Left lung (tissue), 4 donors: ENCODE measurements at regions not wholly inside any gene's neighbourhood (a gene's known extent, or its start where the extent isn't known, plus 50 kb on each side); places are given as distances from the start of the nearest gene placed in this dataset.

Experiments used
- ATAC-seq: fragments of 200-7000 bp; cut with Tn5 transposase; one replicate; pipeline ENCODE4 v1.9.1; 2020; ENCODE audit warnings: moderate library complexity
- DNase-seq, 4 donors: peaks; one replicate each; pipeline ENCODE4 v3.0.0-alpha.2; 2013 to 2020
- H3K27ac ChIP-seq, 2 donors: fragments of 200-600 bp; sonication (generic) in 1 of 2; one replicate each; pipeline versions ENCODE4 v1.5.0 to v1.8.0; 2020 to 2021
- H3K27me3 ChIP-seq, 2 donors: fragments of 200-600 bp; sonication (generic) in 1 of 2; one replicate each; pipeline versions ENCODE4 v1.5.0 to v1.8.0; 2020 to 2021
- H3K36me3 ChIP-seq, 2 donors: fragments of 200-600 bp; sonication (generic) in 1 of 2; one replicate each; pipeline versions ENCODE4 v1.5.0 to v1.8.0; 2020 to 2021
- H3K4me1 ChIP-seq, 2 donors: fragments of 200-600 bp; one replicate each; pipeline ENCODE4 v1.8.0; 2021
- H3K4me3 ChIP-seq, 2 donors: fragments of 200-600 bp; sonication (generic) in 1 of 2; one replicate each; pipeline versions ENCODE4 v1.5.0 to v1.8.0; 2020 to 2021; ENCODE audit warnings: mild to moderate bottlenecking in 1 of 2
- H3K9me3 ChIP-seq, 2 donors: fragments of 200-600 bp; sonication (generic) in 1 of 2; one replicate each; pipeline versions ENCODE4 v1.5.0 to v1.8.0; 2020 to 2021
- CTCF ChIP-seq, 2 donors: fragments of 200-600 bp; sonication (generic) in 1 of 2; IDR thresholded peaks; one replicate each; pipeline versions ENCODE4 v1.5.0 to v1.8.0; 2021; ENCODE audit warnings: antibody characterized with exemption in 2 of 2
- intact Hi-C, 2 donors: fragments of 100-400 bp; cut with DNase I; formaldehyde crosslinking; loops; one replicate each; pipeline versions ENCODE4 v1.11.2 to v1.14.2; 2022
- donor health status: DM: no; HTN: yes; CAD: no.
- donor health status: DM: no; HTN: no; CAD: no.

- TF ChIP-seq CTCF (IDR thresholded peaks at IDR 0.05): no peak
- Histone ChIP-seq H3K4me3 (no peak overlapping the region), H3K27ac (no peak overlapping the region), H3K27me3 (no peaks in the 10 kb centered on the region), H3K4me1 (no peaks in the 10 kb centered on the region), H3K9me3 (peaks cover 0 to 23% of the 10 kb centered on the region in 2 donors), H3K36me3 (no peaks in the 10 kb centered on the region)
- ATAC-seq (no peak), DNase-seq (no peak)
- intact Hi-C loops: no loop called here
Measured at GRCh38 chr4:175414602-175415001, 397.5 kb downstream of the GPM6A start.

- DNase-seq (no peak), ATAC-seq (no peak)
- no peaks in the 10 kb centered on the region for H3K4me1 ChIP-seq
- intact Hi-C loops: no loop called here
- H3K36me3 ChIP-seq: no peaks in the 10 kb centered on the region
- H3K4me3 ChIP-seq: no peak overlapping the region
- peaks cover 0 to 21% of the 10 kb centered on the region in 2 donors for H3K9me3 ChIP-seq
- H3K27ac ChIP-seq: no peak overlapping the region
- no peak for TF ChIP-seq CTCF (IDR thresholded peaks at IDR 0.05)
- H3K27me3 ChIP-seq: no peaks in the 10 kb centered on the region
Measured at GRCh38 chr4:175418516-175418915, 393.5 kb downstream of the GPM6A start.

GRCh38 chr4:175419236-175419718, 392.8 kb downstream of the GPM6A start:
- TF ChIP-seq CTCF (IDR thresholded peaks at IDR 0.05): no peak
- no peak for ATAC-seq
- no peaks in the 10 kb centered on the region for H3K36me3 ChIP-seq
- no peaks in the 10 kb centered on the region for H3K4me1 ChIP-seq
- no peak overlapping the region for H3K4me3 ChIP-seq
- no peak overlapping the region for H3K27ac ChIP-seq
- no peak for DNase-seq
- H3K27me3 ChIP-seq: no peaks in the 10 kb centered on the region
- H3K9me3 ChIP-seq: peaks cover 0 to 13% of the 10 kb centered on the region in 2 donors
- intact Hi-C loops: no loop called here

- no peaks in the 10 kb centered on the region for H3K4me1 ChIP-seq
- DNase-seq: no peak
- intact Hi-C loops: no loop called here
- no peak overlapping the region for H3K4me3 ChIP-seq
- no peak for TF ChIP-seq CTCF (IDR thresholded peaks at IDR 0.05)
- H3K36me3 ChIP-seq: no peaks in the 10 kb centered on the region
- H3K27me3 ChIP-seq: no peaks in the 10 kb centered on the region
- no peak overlapping the region for H3K27ac ChIP-seq
- no peak for ATAC-seq
- peaks cover 0 to 8% of the 10 kb centered on the region in 2 donors for H3K9me3 ChIP-seq
Measured at GRCh38 chr4:175421506-175421905, 390.6 kb downstream of the GPM6A start.

- no peak for ATAC-seq
- intact Hi-C loops: no loop called here
Measured at GRCh38 chr4:175422331-175422730, 389.7 kb downstream of the GPM6A start.

More at GRCh38 chr4:175422331-175422730, 389.7 kb downstream of the GPM6A start:
- no peak for DNase-seq
- H3K4me3 ChIP-seq: no peak overlapping the region
- H3K27ac ChIP-seq: no peak overlapping the region
- peaks cover 0 to 3% of the 10 kb centered on the region in 2 donors for H3K9me3 ChIP-seq
- H3K4me1 ChIP-seq: no peaks in the 10 kb centered on the region
- no peaks in the 10 kb centered on the region for H3K36me3 ChIP-seq
- no peaks in the 10 kb centered on the region for H3K27me3 ChIP-seq
- TF ChIP-seq CTCF (IDR thresholded peaks at IDR 0.05): no peak
